ENCODE measurements at regions not wholly inside any gene's neighbourhood (a gene's known extent, or its start where the extent isn't known, plus 50 kb on each side); places are given as distances from the start of the nearest gene placed in this dataset.

GRCh38 chr1:47680815-47681475 lies 243.1 kb downstream of the FOXD2 start:
- H2AFZ ChIP-seq (ENCODE audit: low read length), result no peak overlapping the region
- H4K20me1 ChIP-seq (ENCODE audit: control insufficient read depth, insufficient read depth, insufficient read length), result no peaks in the 10 kb centered on the region
- no peak overlapping the region for H3K4ac ChIP-seq (ENCODE audit: low read depth, low read length)
- Mint-ChIP-seq H3K27me3 (ENCODE audit: low read depth) (peaks cover 26% of the 10 kb centered on the region), H3K4me3 (no peak overlapping the region), H3K36me3 (ENCODE audit: insufficient read depth in 1 of 3, low read depth in 3 of 3) (no peaks in the 10 kb centered on the region), H3K9me3 (no peaks in the 10 kb centered on the region), H3K27ac (no peak overlapping the region), H3K4me1 (peaks cover 3 to 19% of the 10 kb centered on the region in 2 experiments; a peak in 3 of 4 replicates)
- no peaks in the 10 kb centered on the region for H3K4me1 ChIP-seq (ENCODE audit: insufficient read depth, low read length)
- no peak overlapping the region for H4K91ac ChIP-seq (ENCODE audit: insufficient read length, low read depth, low read length)
- no peak overlapping the region for H3K27ac ChIP-seq (ENCODE audit: insufficient read length, low read depth, low read length)
- H2BK5ac ChIP-seq (ENCODE audit: insufficient read length, low read length), result no peak overlapping the region
- H3K4me2 ChIP-seq (ENCODE audit: insufficient read depth, insufficient read length, low read length), result no peak overlapping the region
- no peak overlapping the region for H2AK5ac ChIP-seq (ENCODE audit: insufficient read length, low read length)
- H3K56ac ChIP-seq (ENCODE audit: insufficient read length, low read depth, low read length), result no peak overlapping the region
- no peak overlapping the region for H3K14ac ChIP-seq (ENCODE audit: insufficient read depth, low read length)
- H3K79me1 ChIP-seq (ENCODE audit: insufficient read depth, low read depth, low read length, poor library complexity, severe bottlenecking), result no peaks in the 10 kb centered on the region
- H2BK15ac ChIP-seq (ENCODE audit: low read depth, low read length), result no peak overlapping the region
- DNase-seq, result peak; percentile 20
- no peak overlapping the region for H3K9ac ChIP-seq (ENCODE audit: extremely low read depth, insufficient read length, low read length)
- H3K79me2 ChIP-seq (ENCODE audit: insufficient read depth, low read length), result no peaks in the 10 kb centered on the region
- H3K9me3 ChIP-seq (ENCODE audit: control insufficient read depth, low read depth, low read length), result no peaks in the 10 kb centered on the region
- H3K23me2 ChIP-seq (ENCODE audit: insufficient read length, low read depth, low read length, poor library complexity, severe bottlenecking), result no peaks in the 10 kb centered on the region
- no CpG with 5 or more reads among the region's 10 CpGs for WGBS (ENCODE audit: extremely low coverage, insufficient read length, low lambda C conversion rate)
- H3K27me3 ChIP-seq (ENCODE audit: insufficient read depth, low read length), result no peaks in the 10 kb centered on the region; the same call in 1 of the 2 replicates
- TF ChIP-seq CTCF (conservative IDR thresholded peaks at IDR 0.05), result no peak
- H3T11ph ChIP-seq (ENCODE audit: low read length), result no peak overlapping the region
- no peak overlapping the region for H2BK120ac ChIP-seq (ENCODE audit: low read depth, low read length, poor library complexity, severe bottlenecking)
- no peak overlapping the region for H3K18ac ChIP-seq (ENCODE audit: insufficient read length, low read depth, low read length)
- H2BK20ac ChIP-seq (ENCODE audit: low read depth, low read length, poor library complexity, severe bottlenecking), result no peak overlapping the region
- H4K8ac ChIP-seq (replicated peaks; ENCODE audit: insufficient read length, low read depth, low read length), result no peak overlapping the region
- H4K5ac ChIP-seq (ENCODE audit: insufficient read length, low read depth, low read length), result no peak overlapping the region
- H3K23ac ChIP-seq (ENCODE audit: insufficient read length, low read depth, low read length), result no peak overlapping the region
- no peak overlapping the region for H2BK12ac ChIP-seq (ENCODE audit: insufficient read length, low read depth, low read length)

Data from H9 (cell line).